ENCODE measurements at regions not wholly inside any gene's neighbourhood (a gene's known extent, or its start where the extent isn't known, plus 50 kb on each side); places are given as distances from the start of the nearest gene placed in this dataset.
"Not testable (repeated sequence)": the region's sequence is repeated elsewhere in the genome, so short reads cannot be mapped to it uniquely, and the experiment has no call there.

DNA sequence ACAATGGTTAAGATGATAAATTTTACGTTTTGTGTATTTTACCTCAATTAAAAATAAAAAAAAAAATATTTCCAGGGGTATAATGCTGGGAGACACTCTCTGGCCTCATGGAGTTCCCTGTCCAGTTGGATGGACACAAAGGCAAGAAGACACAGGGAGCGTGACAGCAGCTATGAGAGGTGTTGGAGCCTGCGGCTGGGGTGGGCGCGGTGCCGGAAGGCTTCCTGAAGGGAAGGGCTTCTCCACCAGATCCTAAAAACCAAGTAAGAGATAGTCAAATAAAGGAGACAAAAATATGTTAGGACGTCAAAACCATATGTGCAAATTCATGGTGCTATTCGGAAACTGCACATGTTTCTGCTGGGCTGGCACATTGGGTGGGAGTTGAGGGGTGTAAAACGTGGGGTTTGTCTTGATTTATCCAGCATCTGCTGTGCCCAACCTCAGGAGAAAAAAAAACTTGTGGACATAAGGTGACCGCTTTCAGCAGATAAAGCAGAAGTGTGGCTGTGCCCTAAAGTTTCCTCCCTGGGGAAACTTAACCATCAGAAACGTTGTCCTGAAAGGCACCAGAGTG lies 467.6 kb downstream of the RNF144A start:
- H3K27me3 Mint-ChIP-seq (ENCODE audit: insufficient read depth, low read depth) = peaks cover 2% of the 10 kb centered on the region
- H3K4me1 Mint-ChIP-seq = peaks cover 13% of the 10 kb centered on the region
- H3K4me1 ChIP-seq = peaks cover under 1% of the 10 kb centered on the region
- no peak overlapping the region for H3K27ac ChIP-seq
- H3K9me3 Mint-ChIP-seq = no peaks in the 10 kb centered on the region
- TF ChIP-seq, protein P1, sequence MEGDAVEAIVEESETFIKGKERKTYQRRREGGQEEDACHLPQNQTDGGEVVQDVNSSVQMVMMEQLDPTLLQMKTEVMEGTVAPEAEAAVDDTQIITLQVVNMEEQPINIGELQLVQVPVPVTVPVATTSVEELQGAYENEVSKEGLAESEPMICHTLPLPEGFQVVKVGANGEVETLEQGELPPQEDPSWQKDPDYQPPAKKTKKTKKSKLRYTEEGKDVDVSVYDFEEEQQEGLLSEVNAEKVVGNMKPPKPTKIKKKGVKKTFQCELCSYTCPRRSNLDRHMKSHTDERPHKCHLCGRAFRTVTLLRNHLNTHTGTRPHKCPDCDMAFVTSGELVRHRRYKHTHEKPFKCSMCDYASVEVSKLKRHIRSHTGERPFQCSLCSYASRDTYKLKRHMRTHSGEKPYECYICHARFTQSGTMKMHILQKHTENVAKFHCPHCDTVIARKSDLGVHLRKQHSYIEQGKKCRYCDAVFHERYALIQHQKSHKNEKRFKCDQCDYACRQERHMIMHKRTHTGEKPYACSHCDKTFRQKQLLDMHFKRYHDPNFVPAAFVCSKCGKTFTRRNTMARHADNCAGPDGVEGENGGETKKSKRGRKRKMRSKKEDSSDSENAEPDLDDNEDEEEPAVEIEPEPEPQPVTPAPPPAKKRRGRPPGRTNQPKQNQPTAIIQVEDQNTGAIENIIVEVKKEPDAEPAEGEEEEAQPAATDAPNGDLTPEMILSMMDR (IDR thresholded peaks at IDR 0.05) = no peak
- no peak for TF ChIP-seq EZH2 (IDR thresholded peaks at IDR 0.05)
- no peak for TF ChIP-seq EZH2phosphoT487 (IDR thresholded peaks at IDR 0.05)
- no peak overlapping the region for H3K4me3 Mint-ChIP-seq
- no peaks in the 10 kb centered on the region for H3K27me3 ChIP-seq
- no peak overlapping the region for H3K4me3 ChIP-seq
- H3K27ac Mint-ChIP-seq = no peak overlapping the region
- H3K36me3 ChIP-seq = no peaks in the 10 kb centered on the region
- no peaks in the 10 kb centered on the region for H3F3A ChIP-seq (ENCODE audit: low read depth)
- H4K20me1 ChIP-seq (ENCODE audit: low read depth) = no peaks in the 10 kb centered on the region
- no peaks in the 10 kb centered on the region for H3K9me3 ChIP-seq (ENCODE audit: low read depth)
- H3K4me2 ChIP-seq = no peak overlapping the region
- no peak for DNase-seq (ENCODE audit: low spot score)
- no peaks in the 10 kb centered on the region for H3K36me3 Mint-ChIP-seq
- H3K9ac ChIP-seq = no peak overlapping the region
- H2AFZ ChIP-seq (replicated peaks) = no peak overlapping the region
- no peaks in the 10 kb centered on the region for H3K79me2 ChIP-seq (ENCODE audit: low read depth)

DNA sequence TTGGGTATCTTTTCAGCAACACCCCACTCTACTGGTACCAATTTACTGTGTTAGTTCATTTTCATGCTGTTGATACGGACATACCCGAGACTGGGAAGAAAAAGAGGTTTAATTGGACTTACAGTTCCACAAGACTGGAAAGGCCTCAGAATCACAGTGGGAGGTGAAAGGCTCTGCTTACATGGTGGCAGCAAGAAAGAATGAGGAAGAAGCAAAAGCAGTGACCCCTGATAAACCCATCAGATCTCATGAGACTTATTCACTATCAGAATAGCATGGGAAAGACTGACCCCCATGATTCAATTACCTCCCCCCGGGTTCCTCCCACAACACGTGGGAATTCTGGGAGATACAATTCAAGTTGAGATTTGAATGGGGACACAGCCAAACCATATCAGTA lies 473.1 kb downstream of the RNF144A start:
- Mint-ChIP-seq H3K27ac (peak overlapping the region; percentile 65), H3K4me1 (peaks cover 49% of the 10 kb centered on the region)
- peak; percentile 52 for DNase-seq (ENCODE audit: low spot score)
- H3K27me3 ChIP-seq; H3K4me2 ChIP-seq; H3K36me3 Mint-ChIP-seq; H4K20me1 ChIP-seq (ENCODE audit: low read depth); H3K9ac ChIP-seq; H3K4me3 Mint-ChIP-seq; H3K79me2 ChIP-seq (ENCODE audit: low read depth); H3K27ac ChIP-seq; H3K4me3 ChIP-seq; H3F3A ChIP-seq (ENCODE audit: low read depth); H2AFZ ChIP-seq (replicated peaks); H3K9me3 ChIP-seq (ENCODE audit: low read depth); H3K27me3 Mint-ChIP-seq (ENCODE audit: insufficient read depth, low read depth); H3K9me3 Mint-ChIP-seq; H3K36me3 ChIP-seq: not testable (repeated sequence)
- peaks cover 25% of the 10 kb centered on the region for H3K4me1 ChIP-seq

DNA sequence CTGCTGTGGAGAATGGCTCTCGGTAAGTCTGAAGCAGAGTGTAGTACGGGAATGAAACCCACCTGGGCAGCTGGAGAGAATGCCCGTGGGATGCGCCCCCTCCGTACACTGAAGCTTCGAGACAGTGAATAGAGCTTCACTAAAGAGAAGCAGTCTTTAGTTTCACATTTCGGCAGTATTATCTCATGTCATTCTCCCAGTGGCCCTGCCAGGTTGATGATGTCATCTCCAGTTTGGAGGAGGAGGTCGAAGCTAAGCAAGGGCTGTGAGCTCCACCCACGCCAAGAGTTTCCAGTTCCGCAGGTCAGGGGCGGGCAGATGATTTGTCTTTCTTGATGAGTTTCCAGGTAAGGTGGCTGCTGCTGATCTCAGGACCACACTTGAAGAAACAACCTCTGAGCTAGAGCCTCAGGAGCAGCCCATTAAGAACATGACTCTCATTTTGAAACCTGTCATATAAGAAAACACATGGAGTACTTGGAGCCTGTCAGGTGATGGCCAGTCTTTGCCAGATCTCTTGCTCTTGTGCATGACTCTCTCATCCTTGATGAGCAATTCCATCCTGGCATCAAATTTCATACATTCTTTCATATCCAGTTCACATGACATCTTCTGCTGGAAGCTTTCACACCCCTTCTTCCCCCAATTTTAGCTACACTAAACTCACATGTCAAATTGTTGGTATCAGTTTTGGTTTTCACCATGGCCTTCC lies 475.0 kb downstream of the RNF144A start:
- H3K4me1 Mint-ChIP-seq = peaks cover 61% of the 10 kb centered on the region
- peaks cover 25% of the 10 kb centered on the region for H3K4me1 ChIP-seq
- peaks cover 3% of the 10 kb centered on the region for H3K27me3 Mint-ChIP-seq (ENCODE audit: insufficient read depth, low read depth)
- H3K27me3 ChIP-seq = no peaks in the 10 kb centered on the region
- H4K20me1 ChIP-seq (ENCODE audit: low read depth) = no peaks in the 10 kb centered on the region
- H3K9me3 ChIP-seq (ENCODE audit: low read depth) = no peaks in the 10 kb centered on the region
- H3K36me3 Mint-ChIP-seq = peaks cover 2% of the 10 kb centered on the region
- no peak overlapping the region for H2AFZ ChIP-seq (replicated peaks)
- no peak overlapping the region for H3K4me2 ChIP-seq
- H3F3A ChIP-seq (ENCODE audit: low read depth) = no peaks in the 10 kb centered on the region
- no peak overlapping the region for H3K4me3 Mint-ChIP-seq
- H3K36me3 ChIP-seq = no peaks in the 10 kb centered on the region
- H3K27ac Mint-ChIP-seq = no peak overlapping the region
- no peak overlapping the region for H3K9ac ChIP-seq
- no peaks in the 10 kb centered on the region for H3K9me3 Mint-ChIP-seq
- H3K79me2 ChIP-seq (ENCODE audit: low read depth) = no peaks in the 10 kb centered on the region
- H3K27ac ChIP-seq = no peak overlapping the region
- no peak overlapping the region for H3K4me3 ChIP-seq
- TF ChIP-seq EZH2 (IDR thresholded peaks at IDR 0.05) (no peak), EZH2phosphoT487 (IDR thresholded peaks at IDR 0.05) (no peak)
- TF ChIP-seq, protein P1 (IDR thresholded peaks at IDR 0.05) = no peak
- DNase-seq (ENCODE audit: low spot score) = no peak

DNA sequence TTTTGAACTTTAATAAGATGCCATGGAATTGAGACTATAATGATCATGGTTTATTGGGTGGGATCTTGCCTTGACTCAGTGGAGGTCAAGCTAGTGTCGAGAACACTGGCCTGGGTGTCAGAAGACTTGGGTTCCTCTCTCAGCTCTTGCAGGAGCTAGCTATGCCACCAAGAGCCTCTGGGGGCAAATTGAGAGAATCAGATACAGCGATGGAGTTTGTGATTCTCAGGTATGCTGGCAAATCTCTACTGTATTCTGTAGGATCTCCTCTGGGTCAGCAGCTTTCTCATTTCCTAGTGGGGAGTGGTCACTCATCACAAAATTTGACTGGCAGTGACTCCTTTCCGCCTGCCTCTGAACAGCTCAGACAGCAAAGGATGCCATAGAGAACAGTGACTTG lies 477.0 kb downstream of the RNF144A start:
- H3K36me3 Mint-ChIP-seq = peaks cover 2% of the 10 kb centered on the region
- Histone ChIP-seq H3K9ac (no peak overlapping the region), H3K4me2 (peak overlapping the region; percentile 49), H3K27ac (no peak overlapping the region), H3K4me1 (peaks cover 25% of the 10 kb centered on the region), H3K27me3 (no peaks in the 10 kb centered on the region), H3K79me2 (ENCODE audit: low read depth) (no peaks in the 10 kb centered on the region), H3K9me3 (ENCODE audit: low read depth) (no peaks in the 10 kb centered on the region), H3K36me3 (no peaks in the 10 kb centered on the region), H3K4me3 (no peak overlapping the region), H2AFZ (replicated peaks) (no peak overlapping the region), H4K20me1 (ENCODE audit: low read depth) (no peaks in the 10 kb centered on the region), H3F3A (ENCODE audit: low read depth) (no peaks in the 10 kb centered on the region)
- peaks cover 3% of the 10 kb centered on the region for H3K27me3 Mint-ChIP-seq (ENCODE audit: insufficient read depth, low read depth)
- peaks cover 63% of the 10 kb centered on the region for H3K4me1 Mint-ChIP-seq
- H3K4me3 Mint-ChIP-seq = no peak overlapping the region
- no peak for DNase-seq (ENCODE audit: low spot score)
- TF ChIP-seq EZH2phosphoT487 (IDR thresholded peaks at IDR 0.05) (no peak), EZH2 (IDR thresholded peaks at IDR 0.05) (no peak)
- TF ChIP-seq, protein P1 (IDR thresholded peaks at IDR 0.05) = peak; percentile 3
- no peaks in the 10 kb centered on the region for H3K9me3 Mint-ChIP-seq
- no peak overlapping the region for H3K27ac Mint-ChIP-seq
